ENCODE measurements at regions not wholly inside any gene's neighbourhood (a gene's known extent, or its start where the extent isn't known, plus 50 kb on each side); places are given as distances from the start of the nearest gene placed in this dataset.

- TF ChIP-seq, protein P1, sequence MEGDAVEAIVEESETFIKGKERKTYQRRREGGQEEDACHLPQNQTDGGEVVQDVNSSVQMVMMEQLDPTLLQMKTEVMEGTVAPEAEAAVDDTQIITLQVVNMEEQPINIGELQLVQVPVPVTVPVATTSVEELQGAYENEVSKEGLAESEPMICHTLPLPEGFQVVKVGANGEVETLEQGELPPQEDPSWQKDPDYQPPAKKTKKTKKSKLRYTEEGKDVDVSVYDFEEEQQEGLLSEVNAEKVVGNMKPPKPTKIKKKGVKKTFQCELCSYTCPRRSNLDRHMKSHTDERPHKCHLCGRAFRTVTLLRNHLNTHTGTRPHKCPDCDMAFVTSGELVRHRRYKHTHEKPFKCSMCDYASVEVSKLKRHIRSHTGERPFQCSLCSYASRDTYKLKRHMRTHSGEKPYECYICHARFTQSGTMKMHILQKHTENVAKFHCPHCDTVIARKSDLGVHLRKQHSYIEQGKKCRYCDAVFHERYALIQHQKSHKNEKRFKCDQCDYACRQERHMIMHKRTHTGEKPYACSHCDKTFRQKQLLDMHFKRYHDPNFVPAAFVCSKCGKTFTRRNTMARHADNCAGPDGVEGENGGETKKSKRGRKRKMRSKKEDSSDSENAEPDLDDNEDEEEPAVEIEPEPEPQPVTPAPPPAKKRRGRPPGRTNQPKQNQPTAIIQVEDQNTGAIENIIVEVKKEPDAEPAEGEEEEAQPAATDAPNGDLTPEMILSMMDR (IDR thresholded peaks at IDR 0.05): no peak
- no peak for TF ChIP-seq ZFX (IDR thresholded peaks at IDR 0.05; ENCODE audit: borderline replicate concordance)
Observed at GRCh38 chr15:62606376-62607113, 436.0 kb upstream of the TPM1 start.

Measured in 22Rv1 (cell line).